ENCODE measurements at regions not wholly inside any gene's neighbourhood (a gene's known extent, or its start where the extent isn't known, plus 50 kb on each side); places are given as distances from the start of the nearest gene placed in this dataset.
"Not testable (repeated sequence)": the region's sequence is repeated elsewhere in the genome, so short reads cannot be mapped to it uniquely, and the experiment has no call there.

DNA sequence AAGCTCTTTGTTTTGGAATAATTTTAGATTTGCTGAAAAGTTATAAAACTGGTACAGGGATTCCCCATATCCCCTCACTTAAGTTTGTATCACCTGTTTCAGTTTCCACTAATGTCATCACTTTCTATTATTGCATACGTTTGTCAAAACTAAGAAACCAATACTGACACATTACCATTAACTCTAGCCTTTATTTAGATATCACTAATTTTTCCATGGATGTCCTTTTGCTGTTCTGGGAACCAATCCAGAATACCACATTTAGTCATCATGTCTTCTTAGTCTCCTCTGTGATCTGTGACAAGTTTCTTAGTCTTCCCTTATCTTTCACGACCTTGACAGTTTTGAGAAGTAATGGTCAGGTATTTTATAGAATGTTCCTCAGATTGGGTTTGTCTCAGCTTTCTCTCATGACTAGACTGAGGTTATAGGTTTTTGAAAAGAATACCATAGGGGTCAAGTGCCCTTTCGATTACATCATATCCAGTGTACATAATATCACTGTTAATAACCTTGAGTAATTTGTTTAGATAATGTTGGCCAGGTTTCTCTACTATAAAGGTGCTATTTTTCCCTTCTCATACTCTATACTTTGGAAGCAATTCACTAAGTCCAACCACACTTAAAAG, 51.9 kb upstream of the NMUR2 start:
- Histone ChIP-seq H3K36me3 (ENCODE audit: control insufficient read depth, insufficient read depth, low read length) (no peaks in the 10 kb centered on the region), H3K9me3 (ENCODE audit: control insufficient read depth, insufficient read depth, low read depth, low read length) (no peaks in the 10 kb centered on the region), H3K4me1 (ENCODE audit: control insufficient read depth, insufficient read depth, low read length) (no peaks in the 10 kb centered on the region)

DNA sequence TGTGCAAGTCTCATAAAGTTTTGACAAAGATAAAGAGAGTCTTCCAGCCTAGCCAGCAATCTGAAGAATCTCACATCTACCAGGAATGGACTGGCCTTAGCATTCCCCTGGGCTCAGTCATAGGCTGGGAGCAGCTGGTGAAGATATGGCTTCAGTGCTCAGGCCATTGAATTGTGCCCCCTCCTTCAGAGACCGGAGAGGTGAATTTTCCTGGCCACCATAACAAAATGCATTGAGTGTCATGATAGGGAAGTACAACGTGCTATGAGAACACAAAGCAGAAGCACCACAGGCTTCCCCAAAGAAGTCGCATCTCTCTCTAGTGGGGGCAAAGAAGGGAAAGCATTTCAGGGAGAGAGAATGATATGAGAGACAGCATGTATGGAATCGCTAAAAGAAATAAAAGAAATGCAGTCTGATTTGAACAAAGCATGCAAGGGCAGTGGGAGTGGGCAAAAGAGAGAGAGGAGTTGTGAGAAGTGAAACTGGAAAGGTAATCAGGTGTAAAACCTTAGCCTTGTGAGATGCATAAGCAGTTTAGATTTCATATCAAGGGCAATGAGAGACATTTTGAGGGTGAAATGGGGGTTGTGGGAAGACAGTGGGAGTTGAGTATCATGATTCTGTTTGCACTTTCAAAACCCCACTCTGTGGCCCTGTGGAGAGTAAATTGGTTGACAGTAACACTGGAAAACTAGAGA, 57.1 kb upstream of the NMUR2 start:
- Histone ChIP-seq H3K9me3 (ENCODE audit: control insufficient read depth, insufficient read depth, low read depth, low read length) (no peaks in the 10 kb centered on the region), H3K9ac (ENCODE audit: low read length) (no peak overlapping the region), H3K36me3 (ENCODE audit: control insufficient read depth, insufficient read depth, low read length) (no peaks in the 10 kb centered on the region), H3K4me3 (ENCODE audit: low read depth, low read length) (no peak overlapping the region), H3K4me1 (ENCODE audit: control insufficient read depth, insufficient read depth, low read length) (no peaks in the 10 kb centered on the region), H3K27me3 (ENCODE audit: control insufficient read depth, insufficient read depth, low read length) (no peaks in the 10 kb centered on the region), H3K27ac (ENCODE audit: low read depth, low read length) (no peak overlapping the region)

More for the DNA sequence above, 51.9 kb upstream of the NMUR2 start:
- H3K4me3 ChIP-seq (ENCODE audit: low read depth, low read length) = no peak overlapping the region
- no peaks in the 10 kb centered on the region; the same call in 1 of the 2 replicates for H3K27me3 ChIP-seq (ENCODE audit: control insufficient read depth, insufficient read depth, low read length)
- H3K9ac ChIP-seq (ENCODE audit: low read length) = no peak overlapping the region
- H3K27ac ChIP-seq (ENCODE audit: low read depth, low read length) = no peak overlapping the region

DNA sequence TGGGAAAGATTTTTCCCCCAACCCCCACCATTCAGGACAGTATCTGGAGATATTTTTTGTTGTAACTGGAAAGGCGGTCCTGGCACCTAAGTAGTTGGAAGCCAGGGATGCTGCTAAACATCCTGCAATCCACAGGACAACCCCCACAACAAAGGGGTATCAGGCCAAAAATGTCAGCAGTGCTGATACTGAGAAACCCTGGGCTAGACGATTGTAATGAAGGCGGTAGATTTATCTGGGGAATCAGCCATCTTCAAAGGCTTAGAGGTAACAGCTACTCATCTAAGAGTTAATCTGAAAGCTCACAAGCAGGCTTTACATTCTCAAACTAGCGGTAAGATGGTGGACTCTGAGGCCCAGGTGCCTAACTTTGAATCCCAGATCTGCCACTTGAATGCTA, 59.0 kb upstream of the NMUR2 start:
- no peaks in the 10 kb centered on the region for H3K36me3 ChIP-seq (ENCODE audit: control insufficient read depth, insufficient read depth, low read length)
- H3K9ac ChIP-seq (ENCODE audit: low read length) = no peak overlapping the region
- H3K27me3 ChIP-seq (ENCODE audit: control insufficient read depth, insufficient read depth, low read length) = no peaks in the 10 kb centered on the region
- H3K27ac ChIP-seq (ENCODE audit: low read depth, low read length) = no peak overlapping the region
- H3K4me3 ChIP-seq (ENCODE audit: low read depth, low read length) = no peak overlapping the region
- H3K4me1 ChIP-seq (ENCODE audit: control insufficient read depth, insufficient read depth, low read length) = no peaks in the 10 kb centered on the region
- no peaks in the 10 kb centered on the region for H3K9me3 ChIP-seq (ENCODE audit: control insufficient read depth, insufficient read depth, low read depth, low read length)

DNA sequence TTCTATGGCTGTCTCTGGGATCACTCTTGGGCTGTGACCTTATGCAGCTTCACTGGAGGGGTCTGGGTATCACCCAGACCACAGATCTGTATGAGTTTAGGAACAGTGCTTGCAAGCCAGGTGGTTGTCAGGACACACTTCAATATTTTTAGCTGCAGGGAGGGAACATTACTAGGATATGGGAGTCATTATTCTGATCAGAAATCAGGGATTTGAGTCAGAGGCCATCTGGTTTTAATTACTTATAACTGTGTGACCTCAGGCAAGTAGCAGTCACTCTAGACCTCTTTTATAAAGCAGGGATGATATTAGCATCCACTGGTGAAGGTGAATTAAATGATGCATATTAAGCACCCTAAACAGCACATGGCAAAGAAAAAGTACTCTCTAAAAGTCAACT, 60.1 kb upstream of the NMUR2 start:
- no peak overlapping the region for H3K27ac ChIP-seq (ENCODE audit: low read depth, low read length)
- H3K27me3 ChIP-seq (ENCODE audit: control insufficient read depth, insufficient read depth, low read length) = no peaks in the 10 kb centered on the region
- H3K36me3 ChIP-seq (ENCODE audit: control insufficient read depth, insufficient read depth, low read length) = no peaks in the 10 kb centered on the region
- no peaks in the 10 kb centered on the region for H3K9me3 ChIP-seq (ENCODE audit: control insufficient read depth, insufficient read depth, low read depth, low read length)
- no peak overlapping the region for H3K9ac ChIP-seq (ENCODE audit: low read length)
- H3K4me1 ChIP-seq (ENCODE audit: control insufficient read depth, insufficient read depth, low read length) = no peaks in the 10 kb centered on the region
- H3K4me3 ChIP-seq (ENCODE audit: low read depth, low read length) = no peak overlapping the region

DNA sequence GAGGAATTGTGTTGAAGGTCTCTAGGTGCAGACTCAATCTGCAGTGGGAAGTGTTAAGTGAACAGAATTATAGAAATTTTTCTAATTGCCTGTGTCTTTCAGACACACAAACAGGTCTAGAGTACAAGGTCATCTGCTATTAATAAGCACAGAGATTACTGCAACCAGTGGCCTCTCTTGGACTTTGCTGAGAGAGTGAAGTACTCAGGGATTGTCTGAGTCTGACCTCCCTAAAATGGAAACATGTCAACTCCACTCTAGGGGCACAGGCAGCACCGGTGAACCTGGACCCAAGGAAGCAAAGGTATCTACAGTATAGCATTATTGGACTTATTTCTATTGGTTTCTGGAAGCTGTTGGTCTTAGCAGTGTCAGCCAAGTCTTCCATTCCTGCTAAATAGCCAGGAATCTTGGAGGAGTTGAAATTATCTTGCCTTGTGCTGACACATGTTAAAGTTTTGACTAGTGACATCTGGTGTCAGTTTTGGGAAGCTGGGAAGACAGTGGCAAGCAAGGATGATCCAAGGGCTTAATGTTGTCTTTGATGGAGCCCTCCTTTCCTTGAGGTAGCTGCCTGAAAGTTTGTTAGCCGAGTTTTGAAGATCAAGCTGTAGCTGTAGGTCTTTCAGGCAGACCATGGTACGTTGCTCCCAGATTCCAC, 61.1 kb upstream of the NMUR2 start:
- Histone ChIP-seq H3K27me3 (ENCODE audit: control insufficient read depth, insufficient read depth, low read length) (no peaks in the 10 kb centered on the region), H3K9me3 (ENCODE audit: control insufficient read depth, insufficient read depth, low read depth, low read length) (no peaks in the 10 kb centered on the region), H3K36me3 (ENCODE audit: control insufficient read depth, insufficient read depth, low read length) (no peaks in the 10 kb centered on the region), H3K9ac (ENCODE audit: low read length) (no peak overlapping the region), H3K27ac (ENCODE audit: low read depth, low read length) (no peak overlapping the region), H3K4me3 (ENCODE audit: low read depth, low read length) (no peak overlapping the region), H3K4me1 (ENCODE audit: control insufficient read depth, insufficient read depth, low read length) (no peaks in the 10 kb centered on the region)

DNA sequence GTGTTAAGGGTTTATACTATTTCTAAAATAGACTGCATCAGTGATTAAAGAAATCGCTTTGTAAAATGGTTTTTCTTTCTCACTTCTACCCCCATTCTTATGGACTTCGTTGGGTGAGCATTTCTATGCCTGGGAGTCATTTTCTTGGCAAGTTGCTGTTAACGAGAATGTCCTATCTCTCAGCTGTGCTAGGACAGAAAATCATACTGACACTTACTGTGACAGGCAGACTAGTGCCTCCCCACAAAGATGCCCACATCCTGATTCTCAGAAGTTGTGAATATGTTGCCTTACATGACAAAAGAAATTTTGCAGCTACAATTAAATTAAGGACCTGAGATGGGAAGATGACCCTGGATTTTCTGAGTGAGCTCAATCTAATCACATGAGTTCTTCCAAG, 65.1 kb upstream of the NMUR2 start:
- H3K36me3 ChIP-seq (ENCODE audit: control insufficient read depth, insufficient read depth, low read length) = no peaks in the 10 kb centered on the region
- H3K4me3 ChIP-seq (ENCODE audit: low read depth, low read length) = no peak overlapping the region
- no peaks in the 10 kb centered on the region for H3K27me3 ChIP-seq (ENCODE audit: control insufficient read depth, insufficient read depth, low read length)
- no peaks in the 10 kb centered on the region; the same call in 1 of the 2 replicates for H3K4me1 ChIP-seq (ENCODE audit: control insufficient read depth, insufficient read depth, low read length)
- no peak overlapping the region for H3K9ac ChIP-seq (ENCODE audit: low read length)
- H3K9me3 ChIP-seq (ENCODE audit: control insufficient read depth, insufficient read depth, low read depth, low read length) = no peaks in the 10 kb centered on the region
- no peak overlapping the region for H3K27ac ChIP-seq (ENCODE audit: low read depth, low read length)

- no peak overlapping the region for H3K9ac ChIP-seq (ENCODE audit: low read length)
- no peaks in the 10 kb centered on the region; the same call in 1 of the 2 replicates for H3K4me1 ChIP-seq (ENCODE audit: control insufficient read depth, insufficient read depth, low read length)
- H3K4me3 ChIP-seq (ENCODE audit: low read depth, low read length) = no peak overlapping the region
- no peaks in the 10 kb centered on the region for H3K27me3 ChIP-seq (ENCODE audit: control insufficient read depth, insufficient read depth, low read length)
- H3K36me3 ChIP-seq (ENCODE audit: control insufficient read depth, insufficient read depth, low read length) = no peaks in the 10 kb centered on the region
- no peaks in the 10 kb centered on the region for H3K9me3 ChIP-seq (ENCODE audit: control insufficient read depth, insufficient read depth, low read depth, low read length)
- H3K27ac ChIP-seq (ENCODE audit: low read depth, low read length) = no peak overlapping the region
Observed at GRCh38 chr5:152472083-152472482, 67.0 kb upstream of the NMUR2 start.

GRCh38 chr5:152474961-152475360, 69.9 kb upstream of the NMUR2 start:
- Histone ChIP-seq H3K27ac (ENCODE audit: low read depth, low read length) (no peak overlapping the region), H3K9ac (ENCODE audit: low read length) (no peak overlapping the region), H3K9me3 (ENCODE audit: control insufficient read depth, insufficient read depth, low read depth, low read length) (no peaks in the 10 kb centered on the region), H3K4me3 (ENCODE audit: low read depth, low read length) (no peak overlapping the region), H3K27me3 (ENCODE audit: control insufficient read depth, insufficient read depth, low read length) (no peaks in the 10 kb centered on the region), H3K36me3 (ENCODE audit: control insufficient read depth, insufficient read depth, low read length) (no peaks in the 10 kb centered on the region), H3K4me1 (ENCODE audit: control insufficient read depth, insufficient read depth, low read length) (no peaks in the 10 kb centered on the region; the same call in 1 of the 2 replicates)

DNA sequence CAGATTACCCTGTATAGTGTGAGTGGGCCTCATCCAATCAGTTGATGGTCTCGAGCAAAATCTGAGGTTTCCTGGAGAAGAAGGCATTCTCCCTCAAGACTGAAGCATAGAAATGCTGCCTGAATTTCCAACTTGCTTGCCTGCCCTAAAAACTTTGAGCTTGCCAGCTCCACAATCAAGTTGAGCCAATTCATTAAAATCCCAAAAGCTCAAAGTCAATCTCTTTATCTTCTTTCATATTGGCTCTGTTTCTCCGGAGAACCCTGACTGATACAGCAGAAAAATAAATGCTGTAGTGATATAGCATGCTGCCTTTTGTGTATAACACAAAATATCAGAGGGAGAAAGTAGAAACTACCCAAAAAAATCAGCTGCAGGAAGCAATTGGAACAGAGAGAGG, 72.5 kb upstream of the NMUR2 start:
- no peak overlapping the region for H3K9ac ChIP-seq (ENCODE audit: low read length)
- H3K36me3 ChIP-seq (ENCODE audit: control insufficient read depth, insufficient read depth, low read length) = no peaks in the 10 kb centered on the region
- no peaks in the 10 kb centered on the region for H3K27me3 ChIP-seq (ENCODE audit: control insufficient read depth, insufficient read depth, low read length)
- H3K27ac ChIP-seq (ENCODE audit: low read depth, low read length) = no peak overlapping the region
- H3K4me3 ChIP-seq (ENCODE audit: low read depth, low read length) = no peak overlapping the region
- peaks cover 10% of the 10 kb centered on the region for H3K9me3 ChIP-seq (ENCODE audit: control insufficient read depth, insufficient read depth, low read depth, low read length)
- no peaks in the 10 kb centered on the region; the same call in 1 of the 2 replicates for H3K4me1 ChIP-seq (ENCODE audit: control insufficient read depth, insufficient read depth, low read length)

DNA sequence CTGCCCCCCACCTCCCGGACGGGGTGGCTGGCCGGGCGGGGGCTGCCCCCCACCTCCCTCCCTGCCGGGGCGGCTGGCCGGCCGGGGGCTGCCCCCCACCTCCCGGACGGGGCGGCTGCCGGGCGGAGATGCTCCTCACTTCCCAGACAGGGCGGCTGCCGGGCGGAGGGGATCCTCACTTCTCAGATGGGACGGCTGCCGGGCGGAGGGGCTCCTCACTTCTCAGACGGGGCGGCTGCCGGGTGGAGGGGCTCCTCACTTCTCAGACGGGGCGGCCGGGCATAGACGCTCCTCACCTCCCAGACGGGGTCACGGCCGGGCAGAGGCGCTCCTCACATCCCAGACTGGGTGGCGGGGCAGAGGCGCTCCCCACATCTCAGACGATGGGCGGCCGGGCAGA, 74.8 kb upstream of the NMUR2 start:
- H3K36me3 ChIP-seq (ENCODE audit: control insufficient read depth, insufficient read depth, low read length); H3K4me3 ChIP-seq (ENCODE audit: low read depth, low read length); H3K9ac ChIP-seq (ENCODE audit: low read length); H3K27ac ChIP-seq (ENCODE audit: low read depth, low read length); H3K9me3 ChIP-seq (ENCODE audit: control insufficient read depth, insufficient read depth, low read depth, low read length); H3K4me1 ChIP-seq (ENCODE audit: control insufficient read depth, insufficient read depth, low read length); H3K27me3 ChIP-seq (ENCODE audit: control insufficient read depth, insufficient read depth, low read length): not testable (repeated sequence)

GRCh38 chr5:152480677-152481076, 75.6 kb upstream of the NMUR2 start:
- H3K9ac ChIP-seq (ENCODE audit: low read length); H3K4me3 ChIP-seq (ENCODE audit: low read depth, low read length); H3K4me1 ChIP-seq (ENCODE audit: control insufficient read depth, insufficient read depth, low read length); H3K9me3 ChIP-seq (ENCODE audit: control insufficient read depth, insufficient read depth, low read depth, low read length); H3K36me3 ChIP-seq (ENCODE audit: control insufficient read depth, insufficient read depth, low read length); H3K27ac ChIP-seq (ENCODE audit: low read depth, low read length); H3K27me3 ChIP-seq (ENCODE audit: control insufficient read depth, insufficient read depth, low read length): not testable (repeated sequence)

Data from HUES6 (cell line).